GM12878 (cell line): ENCODE measurements at regions not wholly inside any gene's neighbourhood (a gene's known extent, or its start where the extent isn't known, plus 50 kb on each side); places are given as distances from the start of the nearest gene placed in this dataset.

Source experiments
- JUNB ChIP-seq: IDR thresholded peaks from 2 replicates; pipeline ENCODE4 v1.6.1; 2016; ENCODE audit warnings: antibody characterized with exemption, mild to moderate bottlenecking
- NFIC ChIP-seq: IDR thresholded peaks from 2 replicates; pipeline ENCODE4 v1.6.1; 2012; ENCODE audit warnings: low read depth, mild to moderate bottlenecking, inconsistent platforms, low read length, moderate library complexity
- NFXL1 ChIP-seq: fragments of 450-650 bp; IDR thresholded peaks from 2 replicates; pipeline ENCODE4 v1.6.1; 2017; ENCODE audit warnings: antibody characterized with exemption, mild to moderate bottlenecking, borderline replicate concordance
- SP1 ChIP-seq: IDR thresholded peaks from one replicate; pipeline ENCODE4 v1.6.1; 2011; ENCODE audit warnings: low read depth, low read length
- SREBF1 ChIP-seq: IDR thresholded peaks from 2 replicates; pipeline ENCODE4 v1.6.1; 2012; ENCODE audit warnings: mild to moderate bottlenecking, low read length
- SRF ChIP-seq, 2 experiments: IDR thresholded peaks; 2 replicates each; pipeline ENCODE4 v1.6.1; 2011; ENCODE audit warnings: low read depth in 2 of 2, low read length in 2 of 2, mild to moderate bottlenecking in 1 of 2, moderate library complexity in 1 of 2
- SUPT20H ChIP-seq: IDR thresholded peaks from 2 replicates; pipeline ENCODE4 v1.6.1; 2011; ENCODE audit warnings: low read depth, mild to moderate bottlenecking, low read length, moderate library complexity, borderline replicate concordance; ENCODE audit not compliant: control insufficient read depth
- TCF3 ChIP-seq: IDR thresholded peaks from 2 replicates; pipeline ENCODE4 v1.6.1; 2012; ENCODE audit warnings: low read depth, mild to moderate bottlenecking, low read length, borderline replicate concordance; ENCODE audit not compliant: insufficient read depth
- ZNF24 ChIP-seq: fragments of 450-650 bp; IDR thresholded peaks from 2 replicates; pipeline ENCODE4 v1.6.1; 2017; ENCODE audit warnings: antibody characterized with exemption, mild to moderate bottlenecking
- TF ChIP-seq, protein P1 (sequence below): fragments of 450-650 bp; IDR thresholded peaks from 2 replicates; pipeline ENCODE4 v1.6.1; 2017; ENCODE audit warnings: low read depth, mild to moderate bottlenecking, moderate library complexity
- TF ChIP-seq, protein P2 (sequence below): IDR thresholded peaks from 2 replicates; pipeline ENCODE4 v1.6.1; 2011; ENCODE audit warnings: borderline replicate concordance, low read depth, mild to moderate bottlenecking, moderate library complexity, low read length; ENCODE audit not compliant: insufficient read depth, poor library complexity, severe bottlenecking
- TF ChIP-seq, protein P3 (sequence below): IDR thresholded peaks from 2 replicates; pipeline ENCODE4 v1.6.1; 2012; ENCODE audit warnings: improper control_type of control experiment, low read depth, low read length; ENCODE audit not compliant: insufficient replicate concordance
- TF ChIP-seq, protein P4 (sequence below): fragments of 450-650 bp; IDR thresholded peaks from 2 replicates; pipeline ENCODE4 v1.6.1; 2016; ENCODE audit warnings: mild to moderate bottlenecking
- TF ChIP-seq, protein P5 (sequence below): fragments of 450-650 bp; IDR thresholded peaks from 2 replicates; pipeline ENCODE4 v1.6.1; 2017; ENCODE audit warnings: mild to moderate bottlenecking, moderate library complexity
- TF ChIP-seq, protein P6 (sequence below): fragments of 450-650 bp; IDR thresholded peaks from 2 replicates; pipeline ENCODE4 v1.6.1; 2016; ENCODE audit warnings: mild to moderate bottlenecking

DNA sequence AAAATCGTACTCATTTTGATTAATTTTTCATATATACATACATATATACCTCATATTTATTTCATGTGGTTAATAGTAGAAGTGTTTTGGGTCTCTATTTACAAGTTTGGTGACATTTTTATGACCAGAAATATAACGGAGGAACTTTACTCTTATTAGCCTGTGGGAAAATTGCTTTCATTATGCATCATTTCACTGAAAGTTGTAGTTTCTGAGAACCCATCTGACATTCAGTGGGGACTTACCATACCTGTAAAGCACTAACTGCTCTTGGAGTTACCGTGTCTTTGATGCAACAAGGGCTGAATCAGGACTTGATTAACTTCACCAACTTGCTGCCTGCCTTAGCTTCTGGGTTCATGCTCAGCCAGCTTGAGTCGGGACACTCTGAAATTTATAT, 49.9 kb upstream of the ITPKB start (continued):
- TF ChIP-seq, protein P1, sequence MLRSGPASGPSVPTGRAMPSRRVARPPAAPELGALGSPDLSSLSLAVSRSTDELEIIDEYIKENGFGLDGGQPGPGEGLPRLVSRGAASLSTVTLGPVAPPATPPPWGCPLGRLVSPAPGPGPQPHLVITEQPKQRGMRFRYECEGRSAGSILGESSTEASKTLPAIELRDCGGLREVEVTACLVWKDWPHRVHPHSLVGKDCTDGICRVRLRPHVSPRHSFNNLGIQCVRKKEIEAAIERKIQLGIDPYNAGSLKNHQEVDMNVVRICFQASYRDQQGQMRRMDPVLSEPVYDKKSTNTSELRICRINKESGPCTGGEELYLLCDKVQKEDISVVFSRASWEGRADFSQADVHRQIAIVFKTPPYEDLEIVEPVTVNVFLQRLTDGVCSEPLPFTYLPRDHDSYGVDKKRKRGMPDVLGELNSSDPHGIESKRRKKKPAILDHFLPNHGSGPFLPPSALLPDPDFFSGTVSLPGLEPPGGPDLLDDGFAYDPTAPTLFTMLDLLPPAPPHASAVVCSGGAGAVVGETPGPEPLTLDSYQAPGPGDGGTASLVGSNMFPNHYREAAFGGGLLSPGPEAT, result peak; percentile 71
- TF ChIP-seq, protein P2, sequence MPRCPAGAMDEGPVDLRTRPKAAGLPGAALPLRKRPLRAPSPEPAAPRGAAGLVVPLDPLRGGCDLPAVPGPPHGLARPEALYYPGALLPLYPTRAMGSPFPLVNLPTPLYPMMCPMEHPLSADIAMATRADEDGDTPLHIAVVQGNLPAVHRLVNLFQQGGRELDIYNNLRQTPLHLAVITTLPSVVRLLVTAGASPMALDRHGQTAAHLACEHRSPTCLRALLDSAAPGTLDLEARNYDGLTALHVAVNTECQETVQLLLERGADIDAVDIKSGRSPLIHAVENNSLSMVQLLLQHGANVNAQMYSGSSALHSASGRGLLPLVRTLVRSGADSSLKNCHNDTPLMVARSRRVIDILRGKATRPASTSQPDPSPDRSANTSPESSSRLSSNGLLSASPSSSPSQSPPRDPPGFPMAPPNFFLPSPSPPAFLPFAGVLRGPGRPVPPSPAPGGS, result no peak
- TF ChIP-seq SREBF1, result no peak
- TF ChIP-seq NFXL1, result no peak
- TF ChIP-seq, protein P3, sequence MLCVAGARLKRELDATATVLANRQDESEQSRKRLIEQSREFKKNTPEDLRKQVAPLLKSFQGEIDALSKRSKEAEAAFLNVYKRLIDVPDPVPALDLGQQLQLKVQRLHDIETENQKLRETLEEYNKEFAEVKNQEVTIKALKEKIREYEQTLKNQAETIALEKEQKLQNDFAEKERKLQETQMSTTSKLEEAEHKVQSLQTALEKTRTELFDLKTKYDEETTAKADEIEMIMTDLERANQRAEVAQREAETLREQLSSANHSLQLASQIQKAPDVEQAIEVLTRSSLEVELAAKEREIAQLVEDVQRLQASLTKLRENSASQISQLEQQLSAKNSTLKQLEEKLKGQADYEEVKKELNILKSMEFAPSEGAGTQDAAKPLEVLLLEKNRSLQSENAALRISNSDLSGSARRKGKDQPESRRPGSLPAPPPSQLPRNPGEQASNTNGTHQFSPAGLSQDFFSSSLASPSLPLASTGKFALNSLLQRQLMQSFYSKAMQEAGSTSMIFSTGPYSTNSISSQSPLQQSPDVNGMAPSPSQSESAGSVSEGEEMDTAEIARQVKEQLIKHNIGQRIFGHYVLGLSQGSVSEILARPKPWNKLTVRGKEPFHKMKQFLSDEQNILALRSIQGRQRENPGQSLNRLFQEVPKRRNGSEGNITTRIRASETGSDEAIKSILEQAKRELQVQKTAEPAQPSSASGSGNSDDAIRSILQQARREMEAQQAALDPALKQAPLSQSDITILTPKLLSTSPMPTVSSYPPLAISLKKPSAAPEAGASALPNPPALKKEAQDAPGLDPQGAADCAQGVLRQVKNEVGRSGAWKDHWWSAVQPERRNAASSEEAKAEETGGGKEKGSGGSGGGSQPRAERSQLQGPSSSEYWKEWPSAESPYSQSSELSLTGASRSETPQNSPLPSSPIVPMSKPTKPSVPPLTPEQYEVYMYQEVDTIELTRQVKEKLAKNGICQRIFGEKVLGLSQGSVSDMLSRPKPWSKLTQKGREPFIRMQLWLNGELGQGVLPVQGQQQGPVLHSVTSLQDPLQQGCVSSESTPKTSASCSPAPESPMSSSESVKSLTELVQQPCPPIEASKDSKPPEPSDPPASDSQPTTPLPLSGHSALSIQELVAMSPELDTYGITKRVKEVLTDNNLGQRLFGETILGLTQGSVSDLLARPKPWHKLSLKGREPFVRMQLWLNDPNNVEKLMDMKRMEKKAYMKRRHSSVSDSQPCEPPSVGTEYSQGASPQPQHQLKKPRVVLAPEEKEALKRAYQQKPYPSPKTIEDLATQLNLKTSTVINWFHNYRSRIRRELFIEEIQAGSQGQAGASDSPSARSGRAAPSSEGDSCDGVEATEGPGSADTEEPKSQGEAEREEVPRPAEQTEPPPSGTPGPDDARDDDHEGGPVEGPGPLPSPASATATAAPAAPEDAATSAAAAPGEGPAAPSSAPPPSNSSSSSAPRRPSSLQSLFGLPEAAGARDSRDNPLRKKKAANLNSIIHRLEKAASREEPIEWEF, result peak; percentile 49
- TF ChIP-seq SRF (IDR thresholded peaks at IDR 0.05; ENCODE audit: low read depth in 2 of 2, low read length in 2 of 2), result no peak
- TF ChIP-seq TCF3, result no peak
- TF ChIP-seq, protein P4, sequence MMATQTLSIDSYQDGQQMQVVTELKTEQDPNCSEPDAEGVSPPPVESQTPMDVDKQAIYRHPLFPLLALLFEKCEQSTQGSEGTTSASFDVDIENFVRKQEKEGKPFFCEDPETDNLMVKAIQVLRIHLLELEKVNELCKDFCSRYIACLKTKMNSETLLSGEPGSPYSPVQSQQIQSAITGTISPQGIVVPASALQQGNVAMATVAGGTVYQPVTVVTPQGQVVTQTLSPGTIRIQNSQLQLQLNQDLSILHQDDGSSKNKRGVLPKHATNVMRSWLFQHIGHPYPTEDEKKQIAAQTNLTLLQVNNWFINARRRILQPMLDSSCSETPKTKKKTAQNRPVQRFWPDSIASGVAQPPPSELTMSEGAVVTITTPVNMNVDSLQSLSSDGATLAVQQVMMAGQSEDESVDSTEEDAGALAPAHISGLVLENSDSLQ, result 0 out of 2 replicates have a peak, but pooled peaks have one; percentile 30
- TF ChIP-seq JUNB, result peak; percentile 45
- no peak for TF ChIP-seq ZNF24
- TF ChIP-seq, protein P5, sequence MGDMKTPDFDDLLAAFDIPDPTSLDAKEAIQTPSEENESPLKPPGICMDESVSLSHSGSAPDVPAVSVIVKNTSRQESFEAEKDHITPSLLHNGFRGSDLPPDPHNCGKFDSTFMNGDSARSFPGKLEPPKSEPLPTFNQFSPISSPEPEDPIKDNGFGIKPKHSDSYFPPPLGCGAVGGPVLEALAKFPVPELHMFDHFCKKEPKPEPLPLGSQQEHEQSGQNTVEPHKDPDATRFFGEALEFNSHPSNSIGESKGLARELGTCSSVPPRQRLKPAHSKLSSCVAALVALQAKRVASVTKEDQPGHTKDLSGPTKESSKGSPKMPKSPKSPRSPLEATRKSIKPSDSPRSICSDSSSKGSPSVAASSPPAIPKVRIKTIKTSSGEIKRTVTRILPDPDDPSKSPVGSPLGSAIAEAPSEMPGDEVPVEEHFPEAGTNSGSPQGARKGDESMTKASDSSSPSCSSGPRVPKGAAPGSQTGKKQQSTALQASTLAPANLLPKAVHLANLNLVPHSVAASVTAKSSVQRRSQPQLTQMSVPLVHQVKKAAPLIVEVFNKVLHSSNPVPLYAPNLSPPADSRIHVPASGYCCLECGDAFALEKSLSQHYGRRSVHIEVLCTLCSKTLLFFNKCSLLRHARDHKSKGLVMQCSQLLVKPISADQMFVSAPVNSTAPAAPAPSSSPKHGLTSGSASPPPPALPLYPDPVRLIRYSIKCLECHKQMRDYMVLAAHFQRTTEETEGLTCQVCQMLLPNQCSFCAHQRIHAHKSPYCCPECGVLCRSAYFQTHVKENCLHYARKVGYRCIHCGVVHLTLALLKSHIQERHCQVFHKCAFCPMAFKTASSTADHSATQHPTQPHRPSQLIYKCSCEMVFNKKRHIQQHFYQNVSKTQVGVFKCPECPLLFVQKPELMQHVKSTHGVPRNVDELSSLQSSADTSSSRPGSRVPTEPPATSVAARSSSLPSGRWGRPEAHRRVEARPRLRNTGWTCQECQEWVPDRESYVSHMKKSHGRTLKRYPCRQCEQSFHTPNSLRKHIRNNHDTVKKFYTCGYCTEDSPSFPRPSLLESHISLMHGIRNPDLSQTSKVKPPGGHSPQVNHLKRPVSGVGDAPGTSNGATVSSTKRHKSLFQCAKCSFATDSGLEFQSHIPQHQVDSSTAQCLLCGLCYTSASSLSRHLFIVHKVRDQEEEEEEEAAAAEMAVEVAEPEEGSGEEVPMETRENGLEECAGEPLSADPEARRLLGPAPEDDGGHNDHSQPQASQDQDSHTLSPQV, result 0 out of 2 replicates have a peak, but pooled peaks have one; percentile 27
- TF ChIP-seq SP1, result no peak
- TF ChIP-seq SUPT20H, result no peak
- peak; percentile 62 for TF ChIP-seq NFIC
- TF ChIP-seq, protein P6, sequence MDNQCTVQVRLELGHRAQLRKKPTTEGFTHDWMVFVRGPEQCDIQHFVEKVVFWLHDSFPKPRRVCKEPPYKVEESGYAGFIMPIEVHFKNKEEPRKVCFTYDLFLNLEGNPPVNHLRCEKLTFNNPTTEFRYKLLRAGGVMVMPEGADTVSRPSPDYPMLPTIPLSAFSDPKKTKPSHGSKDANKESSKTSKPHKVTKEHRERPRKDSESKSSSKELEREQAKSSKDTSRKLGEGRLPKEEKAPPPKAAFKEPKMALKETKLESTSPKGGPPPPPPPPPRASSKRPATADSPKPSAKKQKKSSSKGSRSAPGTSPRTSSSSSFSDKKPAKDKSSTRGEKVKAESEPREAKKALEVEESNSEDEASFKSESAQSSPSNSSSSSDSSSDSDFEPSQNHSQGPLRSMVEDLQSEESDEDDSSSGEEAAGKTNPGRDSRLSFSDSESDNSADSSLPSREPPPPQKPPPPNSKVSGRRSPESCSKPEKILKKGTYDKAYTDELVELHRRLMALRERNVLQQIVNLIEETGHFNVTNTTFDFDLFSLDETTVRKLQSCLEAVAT, result no peak
